ENCODE measurements at regions not wholly inside any gene's neighbourhood (a gene's known extent, or its start where the extent isn't known, plus 50 kb on each side); places are given as distances from the start of the nearest gene placed in this dataset.

DNA sequence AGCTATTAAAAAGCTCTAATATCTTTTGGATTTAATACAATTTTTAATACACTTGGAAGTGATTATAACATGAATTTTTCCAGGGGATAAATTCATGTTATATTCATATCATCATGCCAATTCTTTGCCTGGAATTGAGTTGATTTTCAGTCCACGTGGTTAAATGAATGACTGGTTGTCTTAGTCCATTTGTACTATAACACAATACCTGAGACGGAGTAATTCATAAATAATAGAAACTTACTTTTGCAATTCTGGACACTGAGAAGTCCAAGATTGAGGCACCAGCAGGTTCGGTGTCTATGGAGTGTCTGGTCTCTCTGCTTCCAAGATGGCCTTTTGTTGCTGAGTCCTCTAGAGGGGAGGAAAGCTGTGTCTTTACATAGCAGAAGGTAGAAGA lies 66.2 kb upstream of the TRDN start:
- TF ChIP-seq ZBTB33 (IDR thresholded peaks at IDR 0.05) (no peak), CHD2 (IDR thresholded peaks at IDR 0.05; ENCODE audit: borderline replicate concordance, low read depth, low read length) (no peak), IKZF2 (IDR thresholded peaks at IDR 0.05) (no peak), EZH2 (IDR thresholded peaks at IDR 0.05; ENCODE audit: borderline replicate concordance, control insufficient read depth, low read depth, low read length) (no peak), BCL3 (IDR thresholded peaks at IDR 0.05; ENCODE audit: borderline replicate concordance, insufficient read depth, low read depth, low read length, poor library complexity, severe bottlenecking) (no peak), CEBPB (IDR thresholded peaks at IDR 0.05; ENCODE audit: borderline replicate concordance in 1 of 2, low read depth in 2 of 2, low read length in 2 of 2) (no peak), POLR2A (IDR thresholded peaks at IDR 0.05; ENCODE audit: low read depth, low read length) (no peak), JUNB (IDR thresholded peaks at IDR 0.05) (no peak), RAD21 (IDR thresholded peaks at IDR 0.05; ENCODE audit: insufficient read depth, low read depth, low read length) (no peak), EGR1 (IDR thresholded peaks at IDR 0.05; ENCODE audit: borderline replicate concordance in 1 of 2, low read depth in 2 of 2, low read length in 2 of 2) (no peak), TAF1 (IDR thresholded peaks at IDR 0.05; ENCODE audit: borderline replicate concordance, low read depth, low read length) (no peak), ATF2 (IDR thresholded peaks at IDR 0.05; ENCODE audit: low read length) (no peak)
- TF ChIP-seq, protein P1, sequence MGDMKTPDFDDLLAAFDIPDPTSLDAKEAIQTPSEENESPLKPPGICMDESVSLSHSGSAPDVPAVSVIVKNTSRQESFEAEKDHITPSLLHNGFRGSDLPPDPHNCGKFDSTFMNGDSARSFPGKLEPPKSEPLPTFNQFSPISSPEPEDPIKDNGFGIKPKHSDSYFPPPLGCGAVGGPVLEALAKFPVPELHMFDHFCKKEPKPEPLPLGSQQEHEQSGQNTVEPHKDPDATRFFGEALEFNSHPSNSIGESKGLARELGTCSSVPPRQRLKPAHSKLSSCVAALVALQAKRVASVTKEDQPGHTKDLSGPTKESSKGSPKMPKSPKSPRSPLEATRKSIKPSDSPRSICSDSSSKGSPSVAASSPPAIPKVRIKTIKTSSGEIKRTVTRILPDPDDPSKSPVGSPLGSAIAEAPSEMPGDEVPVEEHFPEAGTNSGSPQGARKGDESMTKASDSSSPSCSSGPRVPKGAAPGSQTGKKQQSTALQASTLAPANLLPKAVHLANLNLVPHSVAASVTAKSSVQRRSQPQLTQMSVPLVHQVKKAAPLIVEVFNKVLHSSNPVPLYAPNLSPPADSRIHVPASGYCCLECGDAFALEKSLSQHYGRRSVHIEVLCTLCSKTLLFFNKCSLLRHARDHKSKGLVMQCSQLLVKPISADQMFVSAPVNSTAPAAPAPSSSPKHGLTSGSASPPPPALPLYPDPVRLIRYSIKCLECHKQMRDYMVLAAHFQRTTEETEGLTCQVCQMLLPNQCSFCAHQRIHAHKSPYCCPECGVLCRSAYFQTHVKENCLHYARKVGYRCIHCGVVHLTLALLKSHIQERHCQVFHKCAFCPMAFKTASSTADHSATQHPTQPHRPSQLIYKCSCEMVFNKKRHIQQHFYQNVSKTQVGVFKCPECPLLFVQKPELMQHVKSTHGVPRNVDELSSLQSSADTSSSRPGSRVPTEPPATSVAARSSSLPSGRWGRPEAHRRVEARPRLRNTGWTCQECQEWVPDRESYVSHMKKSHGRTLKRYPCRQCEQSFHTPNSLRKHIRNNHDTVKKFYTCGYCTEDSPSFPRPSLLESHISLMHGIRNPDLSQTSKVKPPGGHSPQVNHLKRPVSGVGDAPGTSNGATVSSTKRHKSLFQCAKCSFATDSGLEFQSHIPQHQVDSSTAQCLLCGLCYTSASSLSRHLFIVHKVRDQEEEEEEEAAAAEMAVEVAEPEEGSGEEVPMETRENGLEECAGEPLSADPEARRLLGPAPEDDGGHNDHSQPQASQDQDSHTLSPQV (IDR thresholded peaks at IDR 0.05): no peak
